SK-N-SH (cell line): ENCODE measurements at regions not wholly inside any gene's neighbourhood (a gene's known extent, or its start where the extent isn't known, plus 50 kb on each side); places are given as distances from the start of the nearest gene placed in this dataset.

Experiments used
- CTCF ChIA-PET: fragments of 300-600, 350-600 bp; formaldehyde crosslinking; extraction: SDS; loops from one replicate; lab custom pipeline; 2021; lab: Yijun Ruan, JAX
- POLR2A ChIA-PET: fragments of 350-600 bp; sonication (Branson Sonifier 250); formaldehyde crosslinking; extraction: SDS; loops from one replicate; lab custom pipeline; 2020; ENCODE audit warnings: antibody characterized with exemption, inconsistent platforms; lab: Yijun Ruan, JAX
- DNase-seq: peaks from one replicate; pipeline ENCODE4 v3.0.0; 2012
- H2AFZ ChIP-seq: fragments of 200-600 bp; sonication (generic); 2 replicates; pipeline ENCODE4 v1.8.1; 2016; ENCODE audit warnings: antibody characterized with exemption, mild to moderate bottlenecking, low read depth
- H3F3A ChIP-seq: fragments of 200-600 bp; sonication (generic); replicated peaks from 2 replicates; pipeline ENCODE3; 2016; ENCODE audit warnings: antibody characterized with exemption, mild to moderate bottlenecking; ENCODE audit not compliant: insufficient read depth
- H3K27ac ChIP-seq, 2 experiments: fragments of 200-500 bp in 1 of 2; fragments of 200-600 bp in 1 of 2; sonication (Bioruptor generic) in 1 of 2; sonication (generic), shearing (Covaris generic) in 1 of 2; 2 replicates each; pipeline versions ENCODE4 v1.5.1 to v1.6.1; 2014 to 2016; ENCODE audit warnings: low read depth in 2 of 2, inconsistent platforms in 1 of 2, low read length in 1 of 2, mild to moderate bottlenecking in 1 of 2, mixed read lengths in 1 of 2
- H3K27me3 ChIP-seq: fragments of 200-600 bp; sonication (generic), shearing (Covaris generic); 2 replicates; pipeline ENCODE4 v1.6.1; 2016; ENCODE audit warnings: mixed run types; ENCODE audit not compliant: insufficient read depth
- H3K36me3 ChIP-seq, 2 experiments: fragments of 200-500 bp in 1 of 2; fragments of 200-600 bp in 1 of 2; sonication (Bioruptor generic) in 1 of 2; sonication (generic) in 1 of 2; replicated peaks in 1 of 2; 2 replicates each; pipeline versions ENCODE3 to v1.5.1; 2014 to 2016; ENCODE audit warnings: low read length in 1 of 2, mild to moderate bottlenecking in 1 of 2; ENCODE audit not compliant: insufficient read depth in 2 of 2, control insufficient read depth in 1 of 2
- H3K4me1 ChIP-seq, 2 experiments: fragments of 200-500 bp in 1 of 2; fragments of 200-600 bp in 1 of 2; sonication (Bioruptor generic) in 1 of 2; sonication (generic), shearing (Covaris generic) in 1 of 2; 2 replicates each; pipeline versions ENCODE4 v1.5.1 to v1.6.1; 2014 to 2016; ENCODE audit warnings: low read depth in 1 of 2, low read length in 1 of 2, mixed run types in 1 of 2; ENCODE audit not compliant: insufficient read depth in 2 of 2, control insufficient read depth in 1 of 2
- H3K4me2 ChIP-seq: fragments of 200-600 bp; sonication (generic), shearing (Covaris generic); 2 replicates; pipeline ENCODE4 v1.6.1; 2017; ENCODE audit warnings: mixed run types
- H3K4me3 ChIP-seq, 2 experiments: fragments of 200-500 bp in 1 of 2; fragments of 200-600 bp in 1 of 2; sonication (Bioruptor generic) in 1 of 2; sonication (generic), shearing (Covaris generic) in 1 of 2; 2 replicates each; pipeline versions ENCODE4 v1.5.1 to v1.8.1; 2014 to 2016; ENCODE audit warnings: low read depth in 2 of 2, inconsistent platforms in 1 of 2, low read length in 1 of 2, mild to moderate bottlenecking in 1 of 2, mixed read lengths in 1 of 2, moderate library complexity in 1 of 2
- H3K79me2 ChIP-seq: fragments of 200-600 bp; sonication (generic); 2 replicates; pipeline ENCODE4 v1.8.1; 2017; ENCODE audit warnings: mild to moderate bottlenecking; ENCODE audit not compliant: insufficient read depth
- H3K9ac ChIP-seq: fragments of 200-600 bp; sonication (generic); 2 replicates; pipeline ENCODE4 v1.6.1; 2017; ENCODE audit warnings: mixed run types
- H3K9me2 ChIP-seq: fragments of 200-600 bp; sonication (generic); 2 replicates; pipeline ENCODE4 v1.6.1; 2017; ENCODE audit warnings: mixed run types
- H3K9me3 ChIP-seq: fragments of 200-600 bp; sonication (generic); 2 replicates; pipeline ENCODE4 v1.6.1; 2017; ENCODE audit warnings: mixed run types, mild to moderate bottlenecking, moderate library complexity
- H4K20me1 ChIP-seq: fragments of 200-600 bp; sonication (generic); 2 replicates; pipeline ENCODE4 v1.6.1; 2017; ENCODE audit warnings: mild to moderate bottlenecking, mixed run types; ENCODE audit not compliant: insufficient read depth
- CHD2 ChIP-seq: fragments of 150-350 bp; IDR thresholded peaks from 2 replicates; pipeline ENCODE4 v1.6.1; 2018; ENCODE audit warnings: low read length; ENCODE audit not compliant: partially characterized antibody
- EZH2phosphoT487 ChIP-seq: fragments of 200-600 bp; sonication (generic); IDR thresholded peaks from 2 replicates; pipeline ENCODE4 v1.6.1; 2017; ENCODE audit warnings: low read depth, mixed run types, mild to moderate bottlenecking, antibody characterized with exemption, moderate library complexity, borderline replicate concordance
- FOXM1 ChIP-seq: IDR thresholded peaks from 2 replicates; pipeline ENCODE4 v1.4.0; 2012; ENCODE audit warnings: low read depth, mild to moderate bottlenecking
- GATA2 ChIP-seq: sonication (generic); formaldehyde crosslinking; IDR thresholded peaks from 2 replicates; pipeline ENCODE4 v1.5.0; 2020; ENCODE audit warnings: mild to moderate bottlenecking, missing genetic modification reagents
- MEF2A ChIP-seq: IDR thresholded peaks from 2 replicates; pipeline ENCODE4 v1.4.0; 2012; ENCODE audit warnings: low read depth, borderline replicate concordance
- NRF1 ChIP-seq: IDR thresholded peaks from 2 replicates; pipeline ENCODE4 v1.6.1; 2012; ENCODE audit warnings: low read depth, mild to moderate bottlenecking, low read length
- RFX5 ChIP-seq: IDR thresholded peaks from 2 replicates; pipeline ENCODE4 v1.6.1; 2012; ENCODE audit warnings: mild to moderate bottlenecking, improper control_type of control experiment, low read length
- SIN3A ChIP-seq: IDR thresholded peaks from 2 replicates; pipeline ENCODE4 v1.6.1; 2012; ENCODE audit warnings: low read depth, mild to moderate bottlenecking, low read length, moderate library complexity, borderline replicate concordance
- TAF1 ChIP-seq: IDR thresholded peaks from 2 replicates; pipeline ENCODE4 v1.6.1; 2012; ENCODE audit warnings: low read depth, mild to moderate bottlenecking, low read length, moderate library complexity, borderline replicate concordance
- YY1 ChIP-seq: IDR thresholded peaks from 2 replicates; pipeline ENCODE4 v1.4.0; 2012; ENCODE audit warnings: low read depth, mild to moderate bottlenecking
- WGBS: methylation state at CpG from one replicate; pipeline ENCODE4 v1.1.6; 2017; ENCODE audit warnings: low lambda C conversion rate; 5-methylcytosine and 5-hydroxymethylcytosine counted together
- TF ChIP-seq, protein P1 (sequence below): IDR thresholded peaks from 2 replicates; pipeline ENCODE4; 2012
- TF ChIP-seq, protein P2 (sequence below): IDR thresholded peaks from 2 replicates; pipeline ENCODE4 v1.4.0; 2012; ENCODE audit warnings: low read depth, borderline replicate concordance
- TF ChIP-seq, protein P3 (sequence below): fragments of 200-600 bp; sonication (generic); IDR thresholded peaks from 2 replicates; pipeline ENCODE4 v1.6.1; 2017; ENCODE audit warnings: antibody characterized with exemption, mild to moderate bottlenecking, moderate library complexity
- TF ChIP-seq, protein P4 (sequence below): IDR thresholded peaks from 2 replicates; pipeline ENCODE4 v1.4.0; 2012; ENCODE audit warnings: low read depth, borderline replicate concordance
- TF ChIP-seq, protein P5 (sequence below): IDR thresholded peaks from 2 replicates; pipeline ENCODE4 v1.4.0; 2012; ENCODE audit warnings: low read depth
- TF ChIP-seq, protein P6 (sequence below): fragments of 150-350 bp; IDR thresholded peaks from 2 replicates; pipeline ENCODE4 v1.6.1; 2016; ENCODE audit warnings: mild to moderate bottlenecking, low read depth, low read length
- TF ChIP-seq, protein P7 (sequence below): IDR thresholded peaks from 2 replicates; pipeline ENCODE4 v1.6.1; 2012; ENCODE audit warnings: mild to moderate bottlenecking, low read depth, low read length, moderate library complexity

DNA sequence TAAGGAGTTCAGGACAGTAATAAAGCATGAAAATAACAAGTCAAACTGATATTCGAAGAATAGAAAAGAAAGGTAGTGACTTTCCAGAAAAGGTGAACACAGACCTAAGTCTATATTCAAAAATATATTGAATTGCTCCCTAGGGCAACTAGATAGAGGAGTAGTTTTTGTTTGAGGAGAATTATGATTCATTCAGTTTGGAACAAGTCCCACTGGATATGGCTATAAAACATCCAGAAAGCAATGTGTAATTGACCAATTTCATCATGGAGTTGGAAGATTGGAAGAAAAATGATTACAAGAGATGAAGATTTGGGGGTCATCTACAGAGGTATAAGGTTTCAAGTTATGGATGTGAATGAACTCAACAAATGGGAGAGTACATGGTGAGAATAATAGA is 117.5 kb upstream of the ZNF462 start:
- 18% methylated on average over 1 of the region's 1 CpG for WGBS
- no peak for DNase-seq
- Histone ChIP-seq H3K4me1 (no peaks in the 10 kb centered on the region), H3K4me3 (no peak overlapping the region), H2AFZ (no peak overlapping the region), H3K9me3 (no peaks in the 10 kb centered on the region), H3K9ac (no peak overlapping the region), H3K79me2 (no peaks in the 10 kb centered on the region), H3F3A (no peaks in the 10 kb centered on the region), H3K36me3 (no peaks in the 10 kb centered on the region), H3K9me2 (no peaks in the 10 kb centered on the region), H4K20me1 (no peaks in the 10 kb centered on the region), H3K27me3 (no peaks in the 10 kb centered on the region), H3K27ac (no peak overlapping the region), H3K4me2 (no peak overlapping the region)
- CTCF ChIA-PET, result no interaction called here
- TF ChIP-seq FOXM1, result no peak
- no peak for TF ChIP-seq YY1
- no peak for TF ChIP-seq MEF2A
- TF ChIP-seq CHD2, result no peak
- no peak for TF ChIP-seq SIN3A
- TF ChIP-seq, protein P1, sequence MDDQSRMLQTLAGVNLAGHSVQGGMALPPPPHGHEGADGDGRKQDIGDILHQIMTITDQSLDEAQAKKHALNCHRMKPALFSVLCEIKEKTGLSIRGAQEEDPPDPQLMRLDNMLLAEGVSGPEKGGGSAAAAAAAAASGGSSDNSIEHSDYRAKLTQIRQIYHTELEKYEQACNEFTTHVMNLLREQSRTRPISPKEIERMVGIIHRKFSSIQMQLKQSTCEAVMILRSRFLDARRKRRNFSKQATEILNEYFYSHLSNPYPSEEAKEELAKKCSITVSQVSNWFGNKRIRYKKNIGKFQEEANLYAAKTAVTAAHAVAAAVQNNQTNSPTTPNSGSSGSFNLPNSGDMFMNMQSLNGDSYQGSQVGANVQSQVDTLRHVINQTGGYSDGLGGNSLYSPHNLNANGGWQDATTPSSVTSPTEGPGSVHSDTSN, result no peak
- TF ChIP-seq NRF1, result no peak
- TF ChIP-seq, protein P2, sequence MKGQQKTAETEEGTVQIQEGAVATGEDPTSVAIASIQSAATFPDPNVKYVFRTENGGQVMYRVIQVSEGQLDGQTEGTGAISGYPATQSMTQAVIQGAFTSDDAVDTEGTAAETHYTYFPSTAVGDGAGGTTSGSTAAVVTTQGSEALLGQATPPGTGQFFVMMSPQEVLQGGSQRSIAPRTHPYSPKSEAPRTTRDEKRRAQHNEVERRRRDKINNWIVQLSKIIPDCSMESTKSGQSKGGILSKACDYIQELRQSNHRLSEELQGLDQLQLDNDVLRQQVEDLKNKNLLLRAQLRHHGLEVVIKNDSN, result no peak
- TF ChIP-seq, protein P3, sequence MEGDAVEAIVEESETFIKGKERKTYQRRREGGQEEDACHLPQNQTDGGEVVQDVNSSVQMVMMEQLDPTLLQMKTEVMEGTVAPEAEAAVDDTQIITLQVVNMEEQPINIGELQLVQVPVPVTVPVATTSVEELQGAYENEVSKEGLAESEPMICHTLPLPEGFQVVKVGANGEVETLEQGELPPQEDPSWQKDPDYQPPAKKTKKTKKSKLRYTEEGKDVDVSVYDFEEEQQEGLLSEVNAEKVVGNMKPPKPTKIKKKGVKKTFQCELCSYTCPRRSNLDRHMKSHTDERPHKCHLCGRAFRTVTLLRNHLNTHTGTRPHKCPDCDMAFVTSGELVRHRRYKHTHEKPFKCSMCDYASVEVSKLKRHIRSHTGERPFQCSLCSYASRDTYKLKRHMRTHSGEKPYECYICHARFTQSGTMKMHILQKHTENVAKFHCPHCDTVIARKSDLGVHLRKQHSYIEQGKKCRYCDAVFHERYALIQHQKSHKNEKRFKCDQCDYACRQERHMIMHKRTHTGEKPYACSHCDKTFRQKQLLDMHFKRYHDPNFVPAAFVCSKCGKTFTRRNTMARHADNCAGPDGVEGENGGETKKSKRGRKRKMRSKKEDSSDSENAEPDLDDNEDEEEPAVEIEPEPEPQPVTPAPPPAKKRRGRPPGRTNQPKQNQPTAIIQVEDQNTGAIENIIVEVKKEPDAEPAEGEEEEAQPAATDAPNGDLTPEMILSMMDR, result no peak
- TF ChIP-seq, protein P4, sequence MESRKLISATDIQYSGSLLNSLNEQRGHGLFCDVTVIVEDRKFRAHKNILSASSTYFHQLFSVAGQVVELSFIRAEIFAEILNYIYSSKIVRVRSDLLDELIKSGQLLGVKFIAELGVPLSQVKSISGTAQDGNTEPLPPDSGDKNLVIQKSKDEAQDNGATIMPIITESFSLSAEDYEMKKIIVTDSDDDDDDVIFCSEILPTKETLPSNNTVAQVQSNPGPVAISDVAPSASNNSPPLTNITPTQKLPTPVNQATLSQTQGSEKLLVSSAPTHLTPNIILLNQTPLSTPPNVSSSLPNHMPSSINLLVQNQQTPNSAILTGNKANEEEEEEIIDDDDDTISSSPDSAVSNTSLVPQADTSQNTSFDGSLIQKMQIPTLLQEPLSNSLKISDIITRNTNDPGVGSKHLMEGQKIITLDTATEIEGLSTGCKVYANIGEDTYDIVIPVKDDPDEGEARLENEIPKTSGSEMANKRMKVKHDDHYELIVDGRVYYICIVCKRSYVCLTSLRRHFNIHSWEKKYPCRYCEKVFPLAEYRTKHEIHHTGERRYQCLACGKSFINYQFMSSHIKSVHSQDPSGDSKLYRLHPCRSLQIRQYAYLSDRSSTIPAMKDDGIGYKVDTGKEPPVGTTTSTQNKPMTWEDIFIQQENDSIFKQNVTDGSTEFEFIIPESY, result no peak
- TF ChIP-seq, protein P5, sequence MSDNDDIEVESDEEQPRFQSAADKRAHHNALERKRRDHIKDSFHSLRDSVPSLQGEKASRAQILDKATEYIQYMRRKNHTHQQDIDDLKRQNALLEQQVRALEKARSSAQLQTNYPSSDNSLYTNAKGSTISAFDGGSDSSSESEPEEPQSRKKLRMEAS, result no peak
- POLR2A ChIA-PET, result no interaction called here

DNA sequence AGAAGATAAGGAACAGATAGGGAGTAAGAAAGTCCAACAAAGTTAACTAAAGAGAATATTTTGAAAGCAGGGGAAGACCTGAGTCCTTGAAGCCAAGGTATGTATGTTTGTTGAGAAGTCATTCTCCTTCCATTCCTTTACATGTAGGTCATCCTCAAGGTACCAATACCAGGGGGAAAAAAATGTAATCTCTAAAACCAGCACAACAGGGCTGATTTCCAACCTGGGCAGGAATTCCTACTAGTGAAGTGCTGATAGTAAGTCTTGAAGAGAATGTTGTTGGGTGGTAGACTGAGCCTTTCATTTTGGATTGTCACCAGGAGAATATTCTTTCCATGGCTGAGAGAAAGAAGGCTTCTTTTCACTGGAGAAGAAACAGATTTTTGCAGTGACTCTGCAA is 117.1 kb upstream of the ZNF462 start:
- no peak overlapping the region for H3K27ac ChIP-seq
- no peak overlapping the region for H3K4me3 ChIP-seq
- H3K9ac ChIP-seq, result no peak overlapping the region
- no peak for DNase-seq
- H3K4me2 ChIP-seq, result no peak overlapping the region
- no peaks in the 10 kb centered on the region for H3K9me3 ChIP-seq
- POLR2A ChIA-PET, result no interaction called here
- no peaks in the 10 kb centered on the region for H3K36me3 ChIP-seq
- no peaks in the 10 kb centered on the region for H3K27me3 ChIP-seq
- H3F3A ChIP-seq, result no peaks in the 10 kb centered on the region
- no peaks in the 10 kb centered on the region for H3K9me2 ChIP-seq
- H3K79me2 ChIP-seq, result no peaks in the 10 kb centered on the region
- no peaks in the 10 kb centered on the region for H4K20me1 ChIP-seq
- CTCF ChIA-PET, result no interaction called here
- H3K4me1 ChIP-seq, result no peaks in the 10 kb centered on the region
- H2AFZ ChIP-seq, result no peak overlapping the region
- TF ChIP-seq TAF1 (no peak), RFX5 (no peak), EZH2phosphoT487 (no peak), GATA2 (CRISPR knock-in tag) (no peak)
- TF ChIP-seq, protein P6, sequence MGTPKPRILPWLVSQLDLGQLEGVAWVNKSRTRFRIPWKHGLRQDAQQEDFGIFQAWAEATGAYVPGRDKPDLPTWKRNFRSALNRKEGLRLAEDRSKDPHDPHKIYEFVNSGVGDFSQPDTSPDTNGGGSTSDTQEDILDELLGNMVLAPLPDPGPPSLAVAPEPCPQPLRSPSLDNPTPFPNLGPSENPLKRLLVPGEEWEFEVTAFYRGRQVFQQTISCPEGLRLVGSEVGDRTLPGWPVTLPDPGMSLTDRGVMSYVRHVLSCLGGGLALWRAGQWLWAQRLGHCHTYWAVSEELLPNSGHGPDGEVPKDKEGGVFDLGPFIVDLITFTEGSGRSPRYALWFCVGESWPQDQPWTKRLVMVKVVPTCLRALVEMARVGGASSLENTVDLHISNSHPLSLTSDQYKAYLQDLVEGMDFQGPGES, result no peak
- TF ChIP-seq, protein P7, sequence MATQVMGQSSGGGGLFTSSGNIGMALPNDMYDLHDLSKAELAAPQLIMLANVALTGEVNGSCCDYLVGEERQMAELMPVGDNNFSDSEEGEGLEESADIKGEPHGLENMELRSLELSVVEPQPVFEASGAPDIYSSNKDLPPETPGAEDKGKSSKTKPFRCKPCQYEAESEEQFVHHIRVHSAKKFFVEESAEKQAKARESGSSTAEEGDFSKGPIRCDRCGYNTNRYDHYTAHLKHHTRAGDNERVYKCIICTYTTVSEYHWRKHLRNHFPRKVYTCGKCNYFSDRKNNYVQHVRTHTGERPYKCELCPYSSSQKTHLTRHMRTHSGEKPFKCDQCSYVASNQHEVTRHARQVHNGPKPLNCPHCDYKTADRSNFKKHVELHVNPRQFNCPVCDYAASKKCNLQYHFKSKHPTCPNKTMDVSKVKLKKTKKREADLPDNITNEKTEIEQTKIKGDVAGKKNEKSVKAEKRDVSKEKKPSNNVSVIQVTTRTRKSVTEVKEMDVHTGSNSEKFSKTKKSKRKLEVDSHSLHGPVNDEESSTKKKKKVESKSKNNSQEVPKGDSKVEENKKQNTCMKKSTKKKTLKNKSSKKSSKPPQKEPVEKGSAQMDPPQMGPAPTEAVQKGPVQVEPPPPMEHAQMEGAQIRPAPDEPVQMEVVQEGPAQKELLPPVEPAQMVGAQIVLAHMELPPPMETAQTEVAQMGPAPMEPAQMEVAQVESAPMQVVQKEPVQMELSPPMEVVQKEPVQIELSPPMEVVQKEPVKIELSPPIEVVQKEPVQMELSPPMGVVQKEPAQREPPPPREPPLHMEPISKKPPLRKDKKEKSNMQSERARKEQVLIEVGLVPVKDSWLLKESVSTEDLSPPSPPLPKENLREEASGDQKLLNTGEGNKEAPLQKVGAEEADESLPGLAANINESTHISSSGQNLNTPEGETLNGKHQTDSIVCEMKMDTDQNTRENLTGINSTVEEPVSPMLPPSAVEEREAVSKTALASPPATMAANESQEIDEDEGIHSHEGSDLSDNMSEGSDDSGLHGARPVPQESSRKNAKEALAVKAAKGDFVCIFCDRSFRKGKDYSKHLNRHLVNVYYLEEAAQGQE, result no peak
